HG03175 (cell line): ENCODE measurements at regions not wholly inside any gene's neighbourhood (a gene's known extent, or its start where the extent isn't known, plus 50 kb on each side); places are given as distances from the start of the nearest gene placed in this dataset.
"Not testable (repeated sequence)": the region's sequence is repeated elsewhere in the genome, so short reads cannot be mapped to it uniquely, and the experiment has no call there.

Experiments used
- ATAC-seq: cut with Tn5 transposase; IDR thresholded peaks from one replicate; pipeline ENCODE4 v1.9.1; 2021; ENCODE audit warnings: mild to moderate bottlenecking, moderate library complexity; ENCODE audit not compliant: unreplicated experiment

DNA sequence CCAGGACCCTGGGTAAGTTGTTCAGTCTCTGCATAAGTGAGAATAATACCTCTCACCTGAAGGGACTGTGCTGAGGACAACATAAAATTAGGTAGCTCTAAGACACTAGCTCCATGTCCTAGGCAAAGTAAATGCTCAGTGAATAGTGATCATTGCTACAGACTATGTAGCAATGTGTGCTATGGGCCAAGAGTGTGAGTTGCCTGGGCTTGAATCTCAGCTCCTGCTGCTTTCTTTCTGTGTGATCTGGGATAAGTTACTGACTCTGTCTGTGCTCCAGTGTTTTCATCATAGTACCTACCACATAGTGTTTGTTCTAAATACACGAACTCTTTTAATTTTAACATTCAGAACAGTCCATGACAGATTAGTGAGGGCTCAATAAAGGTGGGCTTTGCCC, 81.1 kb upstream of the MFGE8 start:
- no peak for ATAC-seq

- ATAC-seq, result no peak
Observed at GRCh38 chr15:88995449-88995848, 82.3 kb upstream of the MFGE8 start.

DNA sequence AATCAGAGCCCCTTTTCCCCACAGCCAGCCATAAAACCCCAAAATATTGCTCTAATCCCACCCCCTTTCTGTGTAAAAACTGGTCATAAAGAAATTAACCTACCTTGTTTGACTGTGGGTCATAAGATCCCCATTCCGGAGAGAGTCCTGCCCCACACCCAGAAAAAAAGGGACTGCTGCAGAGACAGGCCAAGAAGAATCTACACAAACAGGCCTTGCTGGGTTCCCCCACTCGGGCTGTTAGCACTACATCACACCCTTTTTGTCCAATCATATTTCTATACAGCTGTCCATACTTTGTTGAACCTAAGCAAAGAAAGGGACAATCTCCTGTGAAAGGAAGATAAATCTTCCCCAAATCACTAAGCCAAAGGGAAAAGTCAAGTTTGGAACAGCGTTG, 84.4 kb upstream of the MFGE8 start:
- ATAC-seq, result no peak

DNA sequence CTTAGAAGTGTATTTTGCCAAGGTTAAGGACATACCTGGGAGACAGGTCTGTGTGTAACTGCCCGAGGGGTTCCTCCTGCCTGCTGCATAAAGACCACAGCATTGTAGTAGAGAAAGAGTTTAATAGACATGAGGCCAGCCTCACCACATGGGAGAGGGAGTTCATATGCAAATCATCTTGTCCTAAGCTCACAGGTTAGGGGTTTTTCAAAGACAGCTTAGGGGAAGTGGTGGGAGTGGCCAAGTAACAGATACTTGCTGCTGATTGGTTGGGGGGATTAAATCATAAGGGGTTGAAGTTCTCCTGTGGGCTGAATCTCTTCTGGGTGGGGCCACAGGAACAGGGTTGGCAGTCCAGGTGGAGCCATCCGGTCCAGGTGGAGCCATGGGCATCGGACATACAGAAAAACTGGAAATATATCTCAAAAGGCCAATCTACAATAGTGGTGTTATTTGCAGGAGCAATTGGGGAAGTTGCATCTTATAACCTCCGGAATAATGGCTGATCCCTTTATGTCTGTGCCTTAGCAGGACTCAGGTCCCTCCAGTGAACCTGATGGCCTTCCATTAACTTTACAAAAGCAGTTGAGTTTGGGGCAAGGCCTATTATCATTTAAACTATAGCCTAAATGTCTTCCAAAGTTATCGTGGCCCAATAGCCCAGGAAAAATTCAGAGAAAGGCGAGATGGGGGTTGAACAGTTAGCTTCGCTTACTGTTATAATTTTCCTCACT, 86.0 kb upstream of the MFGE8 start:
- no peak for ATAC-seq

- not testable (repeated sequence) for ATAC-seq
Observed at GRCh38 chr15:89001708-89002275, 86.5 kb upstream of the ABHD2 start.

- peak; percentile 88 for ATAC-seq
Observed at GRCh38 chr15:89002281-89002761, 85.9 kb upstream of the ABHD2 start.

DNA sequence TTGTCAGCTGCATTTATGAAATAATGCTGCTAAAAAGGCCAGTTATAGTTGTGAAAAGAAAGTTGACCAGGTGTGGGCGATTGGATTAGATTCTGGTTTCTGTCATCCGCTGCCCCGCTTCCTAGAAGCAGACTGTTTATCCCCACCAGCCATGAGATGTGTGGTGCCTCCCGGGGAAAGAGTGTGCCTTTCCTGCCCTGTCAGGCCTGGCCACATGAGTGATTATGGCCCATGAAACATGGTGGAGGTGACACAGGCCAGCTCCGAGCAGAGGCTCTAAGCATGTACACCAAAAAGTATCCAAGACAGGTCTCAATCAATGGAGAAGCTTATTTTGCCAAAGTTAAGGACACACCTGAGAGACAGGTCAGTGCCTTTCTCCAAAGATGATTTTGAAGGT, 85.4 kb upstream of the ABHD2 start:
- no peak for ATAC-seq

- ATAC-seq, result no peak
Observed at GRCh38 chr15:89003865-89004725, 84.2 kb upstream of the ABHD2 start.

GRCh38 chr15:89004726-89005030, 83.6 kb upstream of the ABHD2 start:
- ATAC-seq, result no peak

DNA sequence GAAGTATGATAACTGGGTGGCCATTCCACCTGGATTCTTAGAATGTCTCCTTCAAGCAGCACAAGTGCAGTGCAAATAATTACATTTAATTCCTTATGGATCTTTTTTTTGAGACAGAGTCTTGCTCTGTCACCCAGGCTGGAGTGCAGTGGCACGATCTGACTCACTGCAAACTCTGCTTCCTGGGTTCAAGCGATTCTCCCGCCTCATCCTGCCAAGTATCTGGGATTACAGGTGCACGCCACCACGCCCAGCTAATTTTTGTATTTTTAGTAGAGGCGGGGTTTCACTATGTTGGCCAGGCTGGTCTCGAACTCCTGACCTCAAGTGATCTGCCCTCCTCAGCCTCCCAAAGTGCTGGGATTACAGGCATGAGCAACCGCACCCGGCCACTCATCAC, 80.7 kb upstream of the ABHD2 start:
- not testable (repeated sequence) for ATAC-seq

DNA sequence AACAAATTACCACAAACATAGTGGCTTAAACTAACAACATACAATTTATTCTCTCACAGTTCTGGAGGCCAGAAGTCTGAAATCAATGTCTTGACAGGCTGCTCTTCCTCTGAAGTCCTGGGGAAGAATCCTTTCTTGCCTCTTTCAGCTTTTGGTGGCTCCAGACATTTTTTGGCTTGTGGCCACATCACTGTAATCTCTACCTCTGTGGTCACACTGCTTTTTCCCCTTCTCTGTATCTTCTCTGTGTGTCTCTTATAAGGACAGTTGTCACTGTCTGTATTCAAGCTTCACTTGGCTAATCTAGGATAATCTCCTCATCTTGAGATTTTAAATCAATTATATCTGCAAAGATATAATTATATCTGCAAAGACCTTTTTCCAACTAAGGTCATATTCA, 80.3 kb upstream of the ABHD2 start:
- no peak for ATAC-seq

DNA sequence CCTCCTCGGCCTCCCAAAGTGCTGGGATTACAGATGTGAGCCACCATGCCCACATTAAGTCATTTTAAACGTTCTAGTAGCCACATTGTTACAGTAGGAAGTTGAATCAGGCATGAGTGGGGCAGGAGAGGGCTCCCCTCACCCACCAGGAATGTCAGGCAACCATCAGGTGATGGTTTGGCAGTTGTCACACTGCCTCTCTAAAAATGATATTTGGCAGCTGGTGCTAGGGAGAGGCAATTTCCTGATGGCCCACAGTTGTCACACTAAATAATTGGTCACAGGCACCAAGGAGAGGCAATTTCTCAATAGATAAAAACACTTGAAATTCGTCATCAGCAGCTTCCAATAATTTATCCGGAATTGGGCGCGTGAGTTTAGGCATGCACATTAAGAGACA, 79.2 kb upstream of the ABHD2 start:
- ATAC-seq, result no peak

DNA sequence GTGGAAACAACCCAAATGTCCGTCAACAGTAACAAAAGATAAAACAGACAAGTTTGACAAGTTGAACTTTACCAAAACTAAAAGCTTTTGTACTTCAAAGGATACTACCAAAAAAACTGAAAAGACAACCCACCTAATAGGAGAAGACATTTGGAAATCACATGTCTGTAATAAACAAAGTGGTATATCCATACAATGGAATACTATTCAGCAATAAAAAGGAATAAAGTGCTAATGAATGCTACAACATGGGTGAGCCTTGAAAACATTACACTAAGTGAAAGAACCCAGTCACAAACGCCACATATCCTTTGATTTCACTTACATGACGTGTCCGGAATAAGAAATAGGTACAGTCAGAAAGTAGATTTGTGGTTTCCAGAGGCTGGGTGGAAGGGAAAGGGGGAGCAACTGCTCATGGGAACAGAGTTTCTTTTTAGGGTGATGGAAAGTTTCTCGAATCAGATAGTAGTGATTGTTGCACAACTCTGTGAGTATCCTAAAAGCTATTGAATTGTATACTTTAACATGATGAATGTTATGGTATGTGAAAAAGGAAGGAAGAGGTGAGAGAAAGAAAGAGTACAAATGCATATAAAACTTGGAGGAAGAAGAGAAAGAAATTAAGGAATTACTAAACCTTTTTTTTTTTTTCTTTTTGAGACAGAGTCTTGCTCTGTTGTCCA, 72.7 kb upstream of the ABHD2 start:
- ATAC-seq, result no peak

DNA sequence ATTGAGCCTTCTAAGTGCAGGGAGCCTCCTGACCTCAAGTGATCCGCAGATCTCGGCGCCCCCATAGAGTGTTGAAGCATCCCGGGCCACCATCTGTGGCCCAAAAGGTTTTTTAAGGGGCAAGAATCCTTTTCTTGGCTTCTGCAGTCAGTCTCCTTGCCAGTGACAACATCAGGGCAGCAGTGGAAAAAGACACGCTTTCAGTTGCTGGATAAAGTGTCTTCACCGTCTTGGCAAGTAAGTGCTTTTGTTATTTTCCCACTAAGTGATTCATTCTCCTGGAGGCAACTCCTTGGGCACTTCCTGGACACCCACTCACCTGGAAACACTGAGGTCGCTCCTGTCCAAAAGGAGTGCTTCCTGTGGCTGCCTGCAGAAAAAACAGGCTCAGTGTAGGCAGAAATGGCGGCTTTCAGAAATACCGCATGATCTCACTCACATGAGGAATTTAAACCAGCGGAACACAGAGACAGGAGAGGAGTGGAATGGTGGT, 71.7 kb upstream of the ABHD2 start:
- no peak for ATAC-seq

DNA sequence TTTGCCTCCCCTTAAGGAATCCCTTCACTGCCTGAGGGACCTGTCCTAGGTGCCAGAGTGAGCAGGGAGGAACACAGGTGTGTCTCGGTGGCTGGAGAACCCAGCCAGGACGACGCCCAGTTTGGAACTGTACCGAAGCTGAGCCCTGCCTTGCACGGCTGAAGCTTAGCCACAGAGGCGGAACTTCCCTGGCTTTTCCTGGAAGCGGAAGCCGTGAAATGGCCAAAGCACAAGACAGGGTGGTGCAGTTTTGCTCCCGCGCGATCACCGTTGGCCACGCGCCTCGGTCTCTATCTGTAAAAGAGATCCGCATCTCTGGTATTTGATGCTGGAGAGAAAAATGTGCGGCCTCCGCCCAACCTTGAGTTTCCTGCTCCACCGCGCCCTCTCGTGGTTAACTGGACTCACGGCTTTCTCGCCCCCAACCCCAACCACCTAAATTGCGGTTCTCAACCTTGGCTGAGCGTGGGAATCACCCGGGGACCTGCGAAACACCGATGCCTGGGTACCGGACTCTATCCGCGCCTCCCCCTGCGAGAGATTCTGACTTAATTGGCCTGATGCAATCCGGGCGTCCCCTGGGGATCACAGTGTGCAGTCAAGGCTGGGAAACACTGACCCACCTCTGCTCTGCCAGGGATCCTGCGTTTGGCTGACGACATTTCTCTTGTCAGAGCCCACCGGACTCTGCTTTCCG, 70.7 kb upstream of the ABHD2 start:
- peak; percentile 86 for ATAC-seq

DNA sequence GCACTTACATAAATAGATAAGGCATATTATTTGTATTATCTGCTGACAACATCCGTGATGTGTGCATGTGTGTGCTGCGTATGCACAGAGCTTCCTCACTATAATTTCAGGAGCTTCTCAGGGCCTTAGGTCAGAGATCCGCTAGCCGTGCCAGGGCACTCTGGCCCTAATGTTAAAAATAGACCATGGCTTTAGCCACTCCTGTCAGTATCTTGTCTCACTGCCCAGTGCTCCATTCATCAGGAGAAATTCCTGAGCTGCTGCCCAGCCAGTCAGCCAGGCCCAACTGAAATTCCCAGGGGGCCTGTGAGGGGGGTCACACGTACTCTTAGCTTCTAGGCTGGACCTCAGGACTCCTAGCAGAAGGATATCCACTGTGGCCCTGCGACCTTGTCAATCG, 70.0 kb upstream of the ABHD2 start:
- no peak for ATAC-seq

GRCh38 chr15:89019436-89019835, 68.8 kb upstream of the ABHD2 start:
- ATAC-seq, result no peak

- no peak for ATAC-seq
Observed at GRCh38 chr15:89021224-89021623, 67.0 kb upstream of the ABHD2 start.

GRCh38 chr15:89021886-89022285, 66.4 kb upstream of the ABHD2 start:
- not testable (repeated sequence) for ATAC-seq

DNA sequence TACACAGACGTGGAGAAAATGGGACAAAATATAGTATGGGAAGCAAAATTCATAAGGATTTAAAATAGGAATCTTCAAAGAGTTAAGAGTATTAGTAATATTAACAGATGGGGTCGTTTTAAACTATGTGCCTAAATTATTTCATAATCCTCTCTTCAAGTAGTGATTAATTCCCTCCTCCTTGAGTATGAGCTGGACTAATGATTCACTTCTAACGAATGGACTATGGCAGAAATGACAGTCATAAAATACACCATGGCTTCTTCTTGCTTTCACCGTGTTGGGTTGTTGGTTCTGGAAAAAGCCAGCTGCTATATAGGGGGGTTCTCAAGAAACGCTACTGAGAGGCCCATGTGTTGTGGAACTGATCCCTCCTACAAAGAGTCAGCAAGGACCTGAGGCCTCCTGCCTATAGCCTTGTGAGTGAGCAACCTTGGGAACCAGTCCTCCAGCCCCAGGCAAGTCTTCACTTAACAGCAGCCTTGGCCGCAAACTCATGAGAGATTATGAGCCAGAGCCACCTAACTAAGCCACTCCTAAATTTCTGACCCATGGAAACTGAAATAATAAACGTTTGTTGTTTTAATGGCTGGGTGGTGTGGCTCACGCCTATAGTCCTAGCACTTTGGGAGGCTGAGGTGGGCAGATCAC, 64.8 kb upstream of the ABHD2 start:
- ATAC-seq, result no peak
